NCI-H460 (cell line): ENCODE measurements at regions not wholly inside any gene's neighbourhood (a gene's known extent, or its start where the extent isn't known, plus 50 kb on each side); places are given as distances from the start of the nearest gene placed in this dataset.

Experiments used
- DNase-seq: peaks from one replicate; pipeline ENCODE4 v3.0.0-alpha.2; 2016; ENCODE audit warnings: low read depth; ENCODE audit errors: extremely low read depth

GRCh38 chr1:234554218-234554697 is 55.7 kb downstream of the IRF2BP2 start:
- DNase-seq = no peak

GRCh38 chr1:234553240-234554188 is 56.5 kb downstream of the IRF2BP2 start:
- no peak for DNase-seq

- DNase-seq = no peak
These were observed 59.0 kb downstream of the IRF2BP2 start for GRCh38 chr1:234551032-234551378.

- no peak for DNase-seq
These were observed 59.5 kb downstream of the IRF2BP2 start for GRCh38 chr1:234550341-234551031.

GRCh38 chr1:234549447-234550021 is 60.4 kb downstream of the IRF2BP2 start:
- DNase-seq = no peak

GRCh38 chr1:234546890-234547788 is 62.8 kb downstream of the IRF2BP2 start:
- no peak for DNase-seq

- DNase-seq = no peak
These were observed 63.6 kb downstream of the IRF2BP2 start for GRCh38 chr1:234546387-234546704.

GRCh38 chr1:234545517-234546386 is 64.2 kb downstream of the IRF2BP2 start:
- no peak for DNase-seq

- peak; percentile 46 for DNase-seq
These were observed 65.2 kb upstream of the TARBP1 start for GRCh38 chr1:234544087-234544579.

- DNase-seq = no peak
These were observed 64.6 kb upstream of the TARBP1 start for GRCh38 chr1:234543442-234544086.

- no peak for DNase-seq
These were observed 63.4 kb upstream of the TARBP1 start for GRCh38 chr1:234542211-234542850.

GRCh38 chr1:234541286-234541975 is 62.5 kb upstream of the TARBP1 start:
- no peak for DNase-seq

GRCh38 chr1:234540404-234540762 is 61.4 kb upstream of the TARBP1 start:
- no peak for DNase-seq

- peak; percentile 66 for DNase-seq
These were observed 60.9 kb upstream of the TARBP1 start for GRCh38 chr1:234539666-234540403.

- no peak for DNase-seq
These were observed 60.1 kb upstream of the TARBP1 start for GRCh38 chr1:234538930-234539649.

GRCh38 chr1:234538062-234538731 is 59.2 kb upstream of the TARBP1 start:
- no peak for DNase-seq
